ENCODE measurements at regions not wholly inside any gene's neighbourhood (a gene's known extent, or its start where the extent isn't known, plus 50 kb on each side); places are given as distances from the start of the nearest gene placed in this dataset.

GRCh38 chr7:98777051-98777450, 92.8 kb downstream of the TMEM130 start:
- TF ChIP-seq POLR2A (IDR thresholded peaks at IDR 0.05) = no peak
- TF ChIP-seq CTCF (IDR thresholded peaks at IDR 0.05) = no peak
- peaks cover 0 to 11% (median 0%) of the 10 kb centered on the region in 4 donors for H3K9me3 ChIP-seq
- H3K27me3 ChIP-seq = no peaks in the 10 kb centered on the region
- 55 to 60% methylated on average over 9 of the region's 9 CpGs for WGBS, 2 donors
- H3K4me1 ChIP-seq = no peaks in the 10 kb centered on the region
- no peaks in the 10 kb centered on the region for H3K36me3 ChIP-seq
- H3K27ac ChIP-seq = no peak overlapping the region
- H3K4me3 ChIP-seq = no peak overlapping the region
- DNase-seq (ENCODE audit: low spot score in 2 of 2) = no peak

- H3K27ac ChIP-seq = no peak overlapping the region
- H3K36me3 ChIP-seq = no peaks in the 10 kb centered on the region
- 67 to 70% methylated on average over 4 of the region's 4 CpGs for WGBS, 2 donors
- H3K4me3 ChIP-seq = no peak overlapping the region
- DNase-seq (ENCODE audit: low spot score in 2 of 2) = no peak
- no peaks in the 10 kb centered on the region for H3K27me3 ChIP-seq
- no peaks in the 10 kb centered on the region for H3K4me1 ChIP-seq
- peaks cover 0 to 14% (median 0%) of the 10 kb centered on the region in 4 donors for H3K9me3 ChIP-seq
- TF ChIP-seq POLR2A (IDR thresholded peaks at IDR 0.05) = no peak
- no peak for TF ChIP-seq CTCF (IDR thresholded peaks at IDR 0.05)
- no peak for TF ChIP-seq EP300 (IDR thresholded peaks at IDR 0.05)
Observed at GRCh38 chr7:98778421-98778820, 91.4 kb downstream of the TMEM130 start.

GRCh38 chr7:98779800-98780587, 89.8 kb downstream of the TMEM130 start:
- 78 to 81% methylated on average over 22 of the region's 22 CpGs for WGBS, 2 donors
- H3K4me1 ChIP-seq = no peaks in the 10 kb centered on the region

GRCh38 chr7:98784216-98784785, 85.5 kb downstream of the TMEM130 start:
- H3K9me3 ChIP-seq = peaks cover 0 to 8% (median 0%) of the 10 kb centered on the region in 4 donors
- no peak overlapping the region for H3K4me3 ChIP-seq
- H3K27me3 ChIP-seq = no peaks in the 10 kb centered on the region
- no peak overlapping the region for H3K27ac ChIP-seq
- no peak for DNase-seq (ENCODE audit: low spot score in 2 of 2)
- TF ChIP-seq EP300 (IDR thresholded peaks at IDR 0.05) = no peak
- no peak for TF ChIP-seq POLR2A (IDR thresholded peaks at IDR 0.05)
- TF ChIP-seq CTCF (IDR thresholded peaks at IDR 0.05) = no peak
- WGBS, 2 donors = 79 to 83% methylated on average over 11 of the region's 11 CpGs
- H3K4me1 ChIP-seq = no peaks in the 10 kb centered on the region
- H3K36me3 ChIP-seq = no peaks in the 10 kb centered on the region

More at GRCh38 chr7:98779800-98780587, 89.8 kb downstream of the TMEM130 start:
- DNase-seq (ENCODE audit: low spot score in 2 of 2) = no peak
- H3K27ac ChIP-seq = no peak overlapping the region
- H3K27me3 ChIP-seq = no peaks in the 10 kb centered on the region
- no peaks in the 10 kb centered on the region for H3K36me3 ChIP-seq
- TF ChIP-seq CTCF (IDR thresholded peaks at IDR 0.05) (no peak), EP300 (IDR thresholded peaks at IDR 0.05) (no peak), POLR2A (IDR thresholded peaks at IDR 0.05) (no peak)
- H3K9me3 ChIP-seq = peaks cover 0 to 14% (median 0%) of the 10 kb centered on the region in 4 donors
- no peak overlapping the region for H3K4me3 ChIP-seq

- DNase-seq (ENCODE audit: low spot score in 2 of 2) = no peak
- 50 to 60% methylated on average over 14 of the region's 14 CpGs for WGBS, 2 donors
- no peaks in the 10 kb centered on the region for H3K4me1 ChIP-seq
- H3K4me3 ChIP-seq = no peak overlapping the region
- H3K27ac ChIP-seq = no peak overlapping the region
- no peak for TF ChIP-seq POLR2A (IDR thresholded peaks at IDR 0.05)
- TF ChIP-seq CTCF (IDR thresholded peaks at IDR 0.05) = no peak
- TF ChIP-seq EP300 (IDR thresholded peaks at IDR 0.05) = no peak
- H3K36me3 ChIP-seq = no peaks in the 10 kb centered on the region
- peaks cover 0 to 9% (median 0%) of the 10 kb centered on the region in 4 donors for H3K9me3 ChIP-seq
- H3K27me3 ChIP-seq = no peaks in the 10 kb centered on the region
Observed at GRCh38 chr7:98785929-98786571, 83.8 kb downstream of the TMEM130 start.

All from tibial nerve (tissue), 4 donors.